OCI-LY1 (cell line): ENCODE measurements at regions not wholly inside any gene's neighbourhood (a gene's known extent, or its start where the extent isn't known, plus 50 kb on each side); places are given as distances from the start of the nearest gene placed in this dataset.
"Not testable (repeated sequence)": the region's sequence is repeated elsewhere in the genome, so short reads cannot be mapped to it uniquely, and the experiment has no call there.

ENCODE experiments used
- H2AFZ ChIP-seq: fragments of 200-600 bp; sonication (generic), shearing (Covaris generic); 2 replicates; pipeline ENCODE4 v1.6.0; 2014; ENCODE audit warnings: antibody characterized with exemption, mild to moderate bottlenecking, low read length
- H3F3A ChIP-seq: fragments of 200-600 bp; sonication (generic), shearing (Covaris generic); 2 replicates; pipeline ENCODE4 v1.6.0; 2014; ENCODE audit warnings: mild to moderate bottlenecking, antibody characterized with exemption, low read length, moderate library complexity; ENCODE audit not compliant: insufficient read depth
- H3K27ac ChIP-seq: fragments of 200-600 bp; sonication (generic); 2 replicates; pipeline ENCODE4 v1.5.1; 2014; ENCODE audit warnings: low read length, mixed run types, mild to moderate bottlenecking, low read depth; ENCODE audit not compliant: poor library complexity, severe bottlenecking
- H3K27me3 ChIP-seq: fragments of 200-600 bp; sonication (generic); 2 replicates; pipeline ENCODE4 v1.6.0; 2014; ENCODE audit warnings: antibody characterized with exemption, mild to moderate bottlenecking, low read length, moderate library complexity; ENCODE audit not compliant: insufficient read depth
- H3K36me3 ChIP-seq: fragments of 200-600 bp; sonication (generic); 2 replicates; pipeline ENCODE4 v1.6.1; 2014; ENCODE audit warnings: mild to moderate bottlenecking, antibody characterized with exemption, low read length, moderate library complexity, mixed read lengths; ENCODE audit not compliant: insufficient read depth
- H3K4me1 ChIP-seq: fragments of 200-600 bp; sonication (generic); 2 replicates; pipeline ENCODE4 v1.5.1; 2014; ENCODE audit warnings: mild to moderate bottlenecking, low read length, moderate library complexity; ENCODE audit not compliant: insufficient read depth, severe bottlenecking
- H3K4me2 ChIP-seq: fragments of 200-600 bp; sonication (generic), shearing (Covaris generic); 2 replicates; pipeline ENCODE4 v1.6.1; 2014; ENCODE audit warnings: low read length
- H3K4me3 ChIP-seq: fragments of 200-600 bp; sonication (generic); 2 replicates; pipeline ENCODE4 v1.5.1; 2014; ENCODE audit warnings: low read length, low read depth, mild to moderate bottlenecking, mixed read lengths; ENCODE audit not compliant: poor library complexity, severe bottlenecking
- H3K79me2 ChIP-seq: fragments of 200-600 bp; shearing (Covaris generic); 2 replicates; pipeline ENCODE4 v1.6.1; 2016; ENCODE audit warnings: mixed run types, low read length, mixed read lengths; ENCODE audit not compliant: insufficient read depth
- H3K9ac ChIP-seq: fragments of 200-600 bp; sonication (generic), shearing (Covaris generic); 2 replicates; pipeline ENCODE4 v1.6.1; 2014; ENCODE audit warnings: mild to moderate bottlenecking, low read length, mixed read lengths
- H3K9me2 ChIP-seq: fragments of 200-600 bp; sonication (generic), shearing (Covaris generic); 2 replicates; pipeline ENCODE4 v1.6.1; 2014; ENCODE audit warnings: low read depth, mild to moderate bottlenecking, low read length, mixed read lengths
- H3K9me3 ChIP-seq: fragments of 200-600 bp; shearing (Covaris generic); 2 replicates; pipeline ENCODE4 v1.6.1; 2014; ENCODE audit warnings: low read length, mixed read lengths
- H4K20me1 ChIP-seq: fragments of 200-600 bp; sonication (generic), shearing (Covaris generic); 2 replicates; pipeline ENCODE4 v1.6.0; 2016; ENCODE audit warnings: mild to moderate bottlenecking, low read length; ENCODE audit not compliant: insufficient read depth

DNA sequence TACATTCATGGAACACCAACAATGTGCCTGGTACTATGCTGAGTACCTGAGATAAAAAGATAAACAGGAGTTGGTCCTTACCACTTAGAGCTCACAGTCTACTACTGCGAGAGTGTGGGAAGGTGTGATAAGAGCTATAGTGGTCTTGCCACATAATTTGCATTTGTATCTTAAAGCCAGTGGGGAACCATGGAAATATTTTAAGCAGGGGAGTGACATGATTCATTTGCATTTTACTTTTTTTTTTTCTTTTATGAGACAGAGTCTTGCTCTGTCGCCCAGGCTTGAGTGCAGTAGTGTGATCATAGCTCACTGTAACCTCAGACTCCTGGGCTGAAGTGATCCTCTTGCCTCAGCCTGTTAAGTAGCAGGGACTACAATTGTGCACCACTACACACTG, 53.6 kb downstream of the SRGAP2 start:
- peaks cover 29% of the 10 kb centered on the region for H3K4me1 ChIP-seq
- not testable (repeated sequence) for H3F3A ChIP-seq, H3K79me2 ChIP-seq, H2AFZ ChIP-seq, H3K9me3 ChIP-seq, H4K20me1 ChIP-seq, H3K4me3 ChIP-seq, H3K36me3 ChIP-seq, H3K9me2 ChIP-seq, H3K4me2 ChIP-seq, H3K9ac ChIP-seq, H3K27me3 ChIP-seq
- H3K27ac ChIP-seq = peak overlapping the region; percentile 54

DNA sequence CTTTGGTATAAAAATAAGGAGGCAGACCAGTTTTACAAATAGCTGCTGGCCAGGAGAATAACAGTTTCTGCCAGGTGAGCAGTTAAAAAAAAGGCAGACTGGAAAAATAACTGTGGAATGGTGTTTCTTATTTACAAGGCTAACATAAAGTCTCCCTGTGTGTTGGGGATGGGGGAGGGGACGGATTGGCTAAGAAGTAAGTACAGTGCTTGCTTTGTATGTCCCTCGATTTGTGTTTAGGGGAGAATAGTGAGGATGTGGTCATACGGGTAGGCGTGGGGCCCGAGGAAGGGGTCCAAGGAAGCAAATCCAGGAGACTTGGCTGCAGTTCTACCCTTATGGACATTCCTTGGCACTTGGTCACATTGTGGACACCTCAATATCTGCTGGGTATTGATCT, 58.1 kb downstream of the SRGAP2 start:
- H3K4me2 ChIP-seq, H3K27me3 ChIP-seq, H3F3A ChIP-seq, H3K36me3 ChIP-seq, H3K9me2 ChIP-seq, H3K9ac ChIP-seq, H3K4me3 ChIP-seq, H4K20me1 ChIP-seq, H3K9me3 ChIP-seq, H2AFZ ChIP-seq, H3K79me2 ChIP-seq, H3K4me1 ChIP-seq, H3K27ac ChIP-seq: not testable (repeated sequence)

GRCh38 chr1:206262424-206262823, 59.1 kb downstream of the SRGAP2 start:
- not testable (repeated sequence) for H3K4me1 ChIP-seq, H3K4me3 ChIP-seq, H3K79me2 ChIP-seq

GRCh38 chr1:206264916-206265315, 61.6 kb downstream of the SRGAP2 start:
- H4K20me1 ChIP-seq, H3K36me3 ChIP-seq, H2AFZ ChIP-seq, H3K4me2 ChIP-seq, H3K4me1 ChIP-seq, H3K4me3 ChIP-seq, H3K27ac ChIP-seq, H3K9me2 ChIP-seq, H3K9ac ChIP-seq, H3F3A ChIP-seq, H3K27me3 ChIP-seq, H3K79me2 ChIP-seq, H3K9me3 ChIP-seq: not testable (repeated sequence)

More at GRCh38 chr1:206262424-206262823, 59.1 kb downstream of the SRGAP2 start:
- H3K27me3 ChIP-seq, H2AFZ ChIP-seq, H3K27ac ChIP-seq, H4K20me1 ChIP-seq, H3K4me2 ChIP-seq, H3K36me3 ChIP-seq, H3F3A ChIP-seq, H3K9ac ChIP-seq, H3K9me3 ChIP-seq, H3K9me2 ChIP-seq: not testable (repeated sequence)

DNA sequence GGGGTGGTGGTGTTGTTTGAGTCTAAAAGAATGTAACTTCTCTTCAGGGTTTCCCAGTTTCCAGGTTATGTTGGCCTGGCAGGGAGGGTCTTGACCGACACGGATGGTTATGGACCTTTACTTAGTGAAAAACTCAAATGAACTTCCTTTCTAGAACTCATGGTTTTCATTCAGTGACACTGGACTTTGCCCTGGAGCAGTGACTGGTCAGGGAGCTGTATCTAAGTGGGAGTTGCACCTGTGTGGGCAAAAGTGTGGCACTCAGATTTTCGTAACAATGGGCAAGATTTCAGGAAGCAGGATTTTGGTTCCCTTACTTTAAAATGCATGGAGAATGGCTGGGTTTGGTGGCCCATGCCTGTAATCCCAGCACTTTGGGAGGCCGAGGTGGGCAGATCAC, 67.8 kb downstream of the SRGAP2 start:
- not testable (repeated sequence) for H3F3A ChIP-seq, H3K9ac ChIP-seq, H2AFZ ChIP-seq, H3K79me2 ChIP-seq, H3K27me3 ChIP-seq, H3K4me2 ChIP-seq, H3K36me3 ChIP-seq, H3K9me2 ChIP-seq, H3K27ac ChIP-seq, H3K4me3 ChIP-seq, H4K20me1 ChIP-seq, H3K4me1 ChIP-seq, H3K9me3 ChIP-seq

DNA sequence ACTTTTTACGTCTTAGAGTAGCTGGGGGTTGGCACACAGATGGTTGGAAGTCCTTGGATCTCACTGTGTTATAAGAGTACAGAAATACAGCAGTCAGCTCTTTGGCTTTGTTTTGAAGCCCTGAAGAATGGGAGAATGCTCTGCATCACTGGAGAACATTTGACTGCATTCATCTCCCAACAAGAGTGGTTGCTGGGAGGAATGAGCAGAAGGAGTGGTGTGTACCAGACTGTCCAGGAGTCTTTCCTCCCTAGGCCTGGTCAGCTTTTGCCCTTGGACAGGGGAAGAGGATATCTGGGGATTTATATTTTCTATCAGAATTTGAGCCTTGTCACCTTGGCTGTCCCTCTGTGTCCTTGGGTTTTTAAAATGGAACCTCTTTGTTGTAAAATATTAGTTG, 69.8 kb downstream of the SRGAP2 start:
- H3F3A ChIP-seq, H2AFZ ChIP-seq, H3K36me3 ChIP-seq, H3K4me1 ChIP-seq, H3K27ac ChIP-seq, H3K9me3 ChIP-seq, H3K9me2 ChIP-seq, H3K9ac ChIP-seq, H3K4me3 ChIP-seq, H3K27me3 ChIP-seq, H4K20me1 ChIP-seq, H3K79me2 ChIP-seq, H3K4me2 ChIP-seq: not testable (repeated sequence)

GRCh38 chr1:206276143-206276542, 72.8 kb downstream of the SRGAP2 start:
- not testable (repeated sequence) for H3K9ac ChIP-seq, H4K20me1 ChIP-seq, H3F3A ChIP-seq, H3K9me3 ChIP-seq, H3K4me2 ChIP-seq, H2AFZ ChIP-seq, H3K9me2 ChIP-seq, H3K36me3 ChIP-seq, H3K27me3 ChIP-seq, H3K4me3 ChIP-seq, H3K79me2 ChIP-seq, H3K27ac ChIP-seq, H3K4me1 ChIP-seq

DNA sequence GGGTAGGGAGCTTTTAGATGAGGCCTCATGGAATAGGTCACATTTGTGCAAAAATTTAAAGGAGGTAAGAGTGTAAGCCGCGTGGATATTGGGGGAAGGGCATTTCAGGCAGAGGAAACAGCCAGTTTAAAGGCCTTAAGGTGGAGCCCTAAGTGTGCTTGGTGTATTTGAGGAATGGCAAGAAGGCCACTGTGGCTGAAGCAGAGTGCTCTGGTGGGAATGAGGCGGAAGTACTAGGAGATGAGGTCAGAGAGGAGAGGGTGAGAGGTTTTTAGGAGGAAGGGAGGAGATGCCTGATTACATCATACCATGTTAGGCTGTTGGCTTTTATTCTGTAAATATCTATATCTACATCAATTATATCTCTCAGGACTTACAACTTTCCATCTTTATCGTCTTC, 75.3 kb downstream of the SRGAP2 start:
- H3K36me3 ChIP-seq, H3K9me2 ChIP-seq, H3K4me3 ChIP-seq, H4K20me1 ChIP-seq, H3F3A ChIP-seq, H3K27ac ChIP-seq, H3K4me1 ChIP-seq, H2AFZ ChIP-seq, H3K9ac ChIP-seq, H3K4me2 ChIP-seq, H3K79me2 ChIP-seq, H3K27me3 ChIP-seq, H3K9me3 ChIP-seq: not testable (repeated sequence)
